Uterus (tissue), 3 donors: ENCODE measurements at regions not wholly inside any gene's neighbourhood (a gene's known extent, or its start where the extent isn't known, plus 50 kb on each side); places are given as distances from the start of the nearest gene placed in this dataset.
"Not testable (repeated sequence)": the region's sequence is repeated elsewhere in the genome, so short reads cannot be mapped to it uniquely, and the experiment has no call there.

ENCODE experiments used
- DNase-seq, 2 donors: peaks; one replicate each; pipeline ENCODE4 v3.0.0-alpha.2; 2019 to 2020
- H3K27ac ChIP-seq, 2 donors: fragments of 200-600 bp; sonication (generic); 1 replicate in 1 of 2; 2 replicates in 1 of 2; pipeline ENCODE4 v1.5.1; 2016 to 2018
- H3K27me3 ChIP-seq, 2 donors: fragments of 200-600 bp; sonication (generic); one replicate each; pipeline ENCODE4 v1.5.1; 2018 to 2019; ENCODE audit warnings: control low read depth in 1 of 2
- H3K36me3 ChIP-seq, 2 donors: fragments of 200-600 bp; sonication (generic); one replicate each; pipeline ENCODE4 v1.5.1; 2019; ENCODE audit warnings: control low read depth in 1 of 2
- H3K4me1 ChIP-seq, 2 donors: fragments of 200-600 bp; sonication (generic); one replicate each; pipeline ENCODE4 v1.5.1; 2018 to 2019; ENCODE audit warnings: control low read depth in 1 of 2
- H3K4me3 ChIP-seq, 2 donors: fragments of 200-600 bp; sonication (generic); 1 replicate in 1 of 2; 2 replicates in 1 of 2; pipeline ENCODE4 v1.5.1; 2018 to 2019; ENCODE audit warnings: mild to moderate bottlenecking in 1 of 2
- H3K9me3 ChIP-seq, 2 donors: fragments of 200-600 bp; sonication (generic); one replicate each; pipeline ENCODE4 v1.5.1; 2019; ENCODE audit warnings: control low read depth in 1 of 2
- CTCF ChIP-seq, 4 experiments: fragments of 200-600 bp in 2 of 4; fragments of 450-650 bp in 2 of 4; sonication (generic) in 2 of 4; IDR thresholded peaks; one replicate each; pipeline ENCODE4 v1.5.1; 2016 to 2019; ENCODE audit warnings: antibody characterized with exemption in 4 of 4, mild to moderate bottlenecking in 2 of 4, moderate library complexity in 1 of 4
- POLR2A ChIP-seq, 2 donors: fragments of 450-650 bp; IDR thresholded peaks; one replicate each; pipeline ENCODE4 v1.6.1; 2016; ENCODE audit warnings: antibody characterized with exemption in 2 of 2, mild to moderate bottlenecking in 1 of 2, moderate library complexity in 1 of 2
- intact Hi-C: fragments of 100-400 bp; cut with DNase I; formaldehyde crosslinking; loops from one replicate; pipeline ENCODE4 v1.15.1; 2023; ENCODE audit warnings: low total_unique reads
- donor health status: DM: yes; HTN: yes; CAD: no.

GRCh38 chr20:40880063-40880728 lies 148.4 kb upstream of the TOP1 start:
- Histone ChIP-seq H3K27me3 (no peaks in the 10 kb centered on the region), H3K36me3 (no peaks in the 10 kb centered on the region), H3K4me3 (no peak overlapping the region), H3K4me1 (no peaks in the 10 kb centered on the region), H3K27ac (no peak overlapping the region), H3K9me3 (no peaks in the 10 kb centered on the region)
- no peak for DNase-seq
- TF ChIP-seq CTCF (IDR thresholded peaks at IDR 0.05) (no peak), POLR2A (IDR thresholded peaks at IDR 0.05) (no peak)
- intact Hi-C loops: no loop called here

GRCh38 chr20:40880729-40881109 lies 147.9 kb upstream of the TOP1 start:
- no peak overlapping the region for H3K27ac ChIP-seq
- TF ChIP-seq CTCF (IDR thresholded peaks at IDR 0.05) (no peak), POLR2A (IDR thresholded peaks at IDR 0.05) (no peak)
- H3K36me3 ChIP-seq: no peaks in the 10 kb centered on the region
- H3K9me3 ChIP-seq: no peaks in the 10 kb centered on the region
- intact Hi-C loops: no loop called here
- H3K4me1 ChIP-seq: no peaks in the 10 kb centered on the region
- H3K27me3 ChIP-seq: no peaks in the 10 kb centered on the region
- DNase-seq: no peak
- no peak overlapping the region for H3K4me3 ChIP-seq

- DNase-seq: no peak
- no peaks in the 10 kb centered on the region for H3K9me3 ChIP-seq
- H3K27me3 ChIP-seq: no peaks in the 10 kb centered on the region
- no peaks in the 10 kb centered on the region for H3K36me3 ChIP-seq
- no peak overlapping the region for H3K4me3 ChIP-seq
- no peak overlapping the region for H3K27ac ChIP-seq
- TF ChIP-seq POLR2A (IDR thresholded peaks at IDR 0.05) (no peak), CTCF (IDR thresholded peaks at IDR 0.05) (no peak)
- no peaks in the 10 kb centered on the region for H3K4me1 ChIP-seq
- intact Hi-C loops: no loop called here
Measured at GRCh38 chr20:40882152-40882551, 146.5 kb upstream of the TOP1 start.

GRCh38 chr20:40883097-40883496 lies 145.5 kb upstream of the TOP1 start:
- Histone ChIP-seq H3K27me3 (no peaks in the 10 kb centered on the region), H3K4me1 (no peaks in the 10 kb centered on the region), H3K9me3 (no peaks in the 10 kb centered on the region), H3K36me3 (no peaks in the 10 kb centered on the region), H3K4me3 (no peak overlapping the region), H3K27ac (no peak overlapping the region)
- DNase-seq: no peak
- intact Hi-C loops: no loop called here
- TF ChIP-seq POLR2A (IDR thresholded peaks at IDR 0.05): no peak
- no peak for TF ChIP-seq CTCF (IDR thresholded peaks at IDR 0.05)

- Histone ChIP-seq H3K4me1 (no peaks in the 10 kb centered on the region), H3K27me3 (no peaks in the 10 kb centered on the region), H3K27ac (no peak overlapping the region), H3K4me3 (no peak overlapping the region), H3K9me3 (no peaks in the 10 kb centered on the region), H3K36me3 (no peaks in the 10 kb centered on the region)
- DNase-seq: no peak
- intact Hi-C loops: no loop called here
- TF ChIP-seq POLR2A (IDR thresholded peaks at IDR 0.05) (no peak), CTCF (IDR thresholded peaks at IDR 0.05) (no peak)
Measured at GRCh38 chr20:40887105-40887504, 141.5 kb upstream of the TOP1 start.

- H3K27ac ChIP-seq, H3K4me1 ChIP-seq, H3K9me3 ChIP-seq, intact Hi-C loops, H3K4me3 ChIP-seq, DNase-seq, H3K36me3 ChIP-seq, H3K27me3 ChIP-seq: not testable (repeated sequence)
Measured at GRCh38 chr20:40889266-40889665, 139.4 kb upstream of the TOP1 start.
